Globus pallidus (tissue), 1 donor: ENCODE measurements at regions not wholly inside any gene's neighbourhood (a gene's known extent, or its start where the extent isn't known, plus 50 kb on each side); places are given as distances from the start of the nearest gene placed in this dataset.

Experiments used
- DNase-seq: peaks from one replicate; pipeline ENCODE4 v3.0.0-alpha.2; 2015; ENCODE audit warnings: low spot score

GRCh38 chr10:121661451-121661851, 63.2 kb upstream of the FGFR2 start:
- peak; percentile 11 for DNase-seq

- no peak for DNase-seq
Measured at GRCh38 chr10:121659236-121659635, 61.0 kb upstream of the FGFR2 start.

GRCh38 chr10:121658611-121659010, 60.4 kb upstream of the FGFR2 start:
- no peak for DNase-seq

GRCh38 chr10:121658111-121658510, 59.9 kb upstream of the FGFR2 start:
- DNase-seq, result no peak

- no peak for DNase-seq
Measured at GRCh38 chr10:121655254-121656144, 57.3 kb upstream of the FGFR2 start.

GRCh38 chr10:121654021-121654545, 55.8 kb upstream of the FGFR2 start:
- DNase-seq, result no peak

- no peak for DNase-seq
Measured at GRCh38 chr10:121653608-121654007, 55.4 kb upstream of the FGFR2 start.

GRCh38 chr10:121648493-121648892, 50.2 kb upstream of the FGFR2 start:
- peak; percentile 76 for DNase-seq

GRCh38 chr10:121648059-121648458, 49.8 kb upstream of the FGFR2 start:
- peak; percentile 85 for DNase-seq
